Activated CD8-positive, alpha-beta memory T cell treated with anti-CD3 and anti-CD28 coated beads for 4 hours (primary cell): ENCODE measurements at regions not wholly inside any gene's neighbourhood (a gene's known extent, or its start where the extent isn't known, plus 50 kb on each side); places are given as distances from the start of the nearest gene placed in this dataset.
"Not testable (repeated sequence)": the region's sequence is repeated elsewhere in the genome, so short reads cannot be mapped to it uniquely, and the experiment has no call there.

Source experiments
- DNase-seq, 2 donors: peaks; one replicate each; pipeline ENCODE4 v3.0.0-alpha.2; 2020; ENCODE audit warnings: low read depth in 2 of 2

DNA sequence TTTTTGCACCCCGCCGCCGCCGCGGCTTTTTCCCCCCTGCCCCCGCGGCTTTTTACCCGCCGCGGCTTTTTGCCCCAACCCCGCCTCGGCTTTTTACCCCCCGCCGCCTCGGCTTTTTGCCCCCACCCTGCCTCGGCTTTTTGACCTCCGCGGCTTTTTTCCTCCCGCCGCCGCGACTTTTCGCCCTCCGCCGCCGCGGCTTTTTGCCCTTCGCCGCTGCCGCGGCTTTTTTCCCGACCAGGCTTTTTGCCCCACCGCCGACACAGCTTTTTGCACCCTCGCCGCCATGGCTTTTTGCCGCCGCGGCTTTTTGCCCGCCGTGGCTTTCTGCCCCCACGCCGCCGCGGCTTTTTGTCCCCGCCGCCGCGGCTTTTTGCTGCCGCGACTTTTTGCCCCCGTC is 137.0 kb upstream of the TP53TG3D start:
- DNase-seq = no peak

DNA sequence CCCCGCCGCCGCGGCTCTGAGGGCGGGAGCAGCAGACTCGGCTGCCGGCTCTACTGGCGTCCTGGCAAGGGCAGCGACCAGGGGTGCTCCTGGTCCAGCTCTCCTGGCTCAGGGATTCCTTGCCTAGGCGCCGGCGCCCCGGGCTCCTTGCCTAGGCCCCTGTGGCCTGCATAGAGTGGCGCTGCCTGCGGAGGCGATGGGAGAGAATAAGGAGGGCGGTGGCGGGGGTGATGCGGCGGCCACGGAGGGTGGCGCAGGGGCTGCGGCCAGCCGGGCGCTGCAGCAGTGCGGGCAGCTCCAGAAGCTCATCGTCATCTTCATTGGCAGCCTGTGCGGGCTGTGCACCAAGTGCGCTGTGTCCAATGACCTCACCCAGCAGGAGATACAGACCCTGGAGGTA is 136.6 kb upstream of the TP53TG3D start:
- not testable (repeated sequence) for DNase-seq

DNA sequence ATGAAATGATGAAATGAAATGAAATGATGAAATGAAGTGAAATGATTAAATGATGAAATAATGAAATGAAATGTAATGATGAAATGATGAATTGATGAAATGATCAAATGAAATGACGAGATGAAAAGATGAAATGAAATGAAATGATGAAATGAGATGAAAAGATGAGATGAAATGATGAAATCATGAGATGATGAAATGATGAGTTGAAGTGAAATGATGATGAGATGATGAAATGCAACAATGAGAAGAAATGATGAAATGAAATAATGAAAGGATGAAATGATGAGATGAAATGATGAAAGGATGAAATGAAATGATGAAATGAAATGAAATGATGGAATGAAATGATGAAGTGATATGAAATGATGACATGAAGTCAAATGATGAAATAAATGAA is 132.7 kb upstream of the TP53TG3D start:
- DNase-seq = not testable (repeated sequence)

DNA sequence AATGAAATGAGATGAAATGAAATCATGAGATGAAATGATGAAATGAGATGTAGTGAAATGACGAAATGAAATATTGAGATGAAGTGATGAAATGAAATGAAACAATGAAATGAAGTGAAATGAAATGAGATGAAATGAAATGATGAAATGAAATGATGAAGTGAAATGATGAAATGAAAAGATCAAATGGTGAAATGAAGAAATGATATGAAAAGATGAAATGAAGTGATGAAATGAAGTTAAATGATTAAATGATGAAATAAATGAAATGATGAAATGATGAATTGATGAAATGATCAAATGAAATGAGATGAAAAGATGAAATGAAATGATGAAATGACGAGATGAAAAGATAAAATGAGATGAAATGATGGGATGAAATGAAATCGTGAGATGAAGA is 132.3 kb upstream of the TP53TG3D start:
- DNase-seq = not testable (repeated sequence)

DNA sequence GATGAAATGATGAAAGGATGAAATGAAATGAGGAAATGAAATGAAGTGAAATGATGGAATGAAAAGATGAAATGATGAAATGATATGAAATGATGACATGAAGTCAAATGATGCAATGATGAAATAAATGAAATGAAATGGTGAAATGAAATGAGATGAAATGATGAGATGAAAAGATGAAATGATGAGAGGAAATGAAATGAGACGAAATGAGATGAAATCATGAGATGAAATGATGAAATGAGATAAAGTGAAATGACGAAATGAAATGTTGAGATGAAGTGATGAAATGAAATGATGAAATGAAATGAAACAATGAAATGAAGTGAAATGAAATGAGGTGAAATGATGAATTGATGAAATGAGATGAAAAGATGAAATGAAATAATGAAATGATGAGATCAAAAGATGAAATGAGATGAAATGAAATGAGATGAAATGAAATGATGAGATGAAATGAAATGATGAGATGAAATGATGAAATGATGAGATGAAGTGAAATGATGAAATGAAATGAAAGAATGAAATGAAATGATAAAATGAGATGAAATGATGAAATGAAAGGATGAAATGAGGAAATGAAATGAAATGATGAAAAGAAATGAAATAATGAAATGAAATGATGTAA is 131.7 kb upstream of the TP53TG3D start:
- not testable (repeated sequence) for DNase-seq

DNA sequence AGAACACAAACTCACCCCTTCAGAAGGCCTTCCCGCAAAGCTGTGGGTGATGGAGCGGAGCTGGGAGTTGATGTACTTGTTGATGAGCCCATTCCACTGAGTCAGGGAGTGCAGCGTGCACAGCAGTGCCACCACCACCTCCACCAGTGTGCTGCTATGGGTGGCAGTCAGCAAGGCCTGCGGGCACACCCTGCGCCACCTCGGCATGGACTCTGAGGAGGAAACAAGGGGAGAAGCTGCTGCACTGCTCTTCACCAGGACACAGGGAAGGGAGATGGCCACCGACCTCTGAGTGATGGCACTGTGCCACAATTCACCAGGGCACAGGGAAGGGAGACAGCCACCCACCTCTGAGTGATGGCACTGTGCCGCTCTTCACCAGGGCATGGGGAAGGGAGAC is 100.7 kb upstream of the TP53TG3D start:
- DNase-seq = not testable (repeated sequence)

DNA sequence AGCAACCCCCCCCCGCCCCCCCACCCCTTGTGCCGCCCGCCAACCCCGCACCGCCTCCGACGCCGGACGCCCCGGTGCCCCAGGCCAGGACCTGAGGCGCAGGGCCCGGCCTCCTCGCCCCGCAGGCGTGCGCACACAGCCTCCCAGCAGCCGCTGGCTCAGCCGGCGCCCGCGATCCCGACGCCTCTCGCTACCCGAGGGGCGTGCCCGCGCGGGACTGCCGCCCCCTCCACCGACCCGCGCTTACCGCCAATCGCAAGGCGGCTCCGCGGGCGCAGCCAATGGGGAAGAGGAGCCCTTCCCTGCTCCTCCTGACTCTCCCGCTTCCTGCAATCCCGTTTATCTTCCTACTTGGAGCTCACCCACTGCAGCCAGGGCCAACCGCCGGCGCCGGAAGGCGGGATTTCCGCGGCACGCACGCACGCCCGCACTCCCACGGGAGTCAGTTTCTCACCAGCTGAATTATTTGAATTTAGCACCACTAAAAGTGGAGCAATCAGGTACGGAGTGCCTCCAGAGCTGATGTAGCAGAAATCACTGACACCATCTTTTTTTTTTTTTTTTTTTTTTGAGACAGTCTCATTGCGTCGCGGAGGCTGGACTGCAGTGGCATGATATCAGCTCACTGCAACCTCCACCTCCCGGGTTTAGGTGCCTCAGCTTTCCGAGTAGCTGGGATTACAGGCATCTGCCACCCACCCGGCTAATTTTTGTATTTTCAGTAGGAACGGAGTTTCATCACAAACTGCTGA is 65.0 kb upstream of the TP53TG3D start:
- not testable (repeated sequence) for DNase-seq

DNA sequence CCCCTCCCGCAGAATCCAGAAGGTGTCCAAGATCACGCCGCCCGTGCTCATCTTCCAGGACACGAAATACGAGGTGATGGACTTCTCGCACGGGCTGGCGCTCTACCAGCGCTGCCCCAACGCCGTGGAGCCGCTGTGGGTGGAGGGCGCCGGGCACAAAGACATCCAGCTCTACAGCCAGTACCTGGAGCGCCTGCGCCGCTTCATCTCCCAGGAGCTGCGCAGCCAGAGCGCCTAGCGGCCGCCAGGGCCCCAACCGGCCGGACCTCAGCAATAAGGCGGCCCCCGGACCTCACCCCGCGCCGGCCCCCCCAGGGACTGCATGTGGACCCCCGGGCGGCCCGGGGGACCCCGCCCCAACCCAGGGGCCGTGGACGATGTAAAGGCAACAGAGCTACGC is 50.5 kb upstream of the TP53TG3D start:
- not testable (repeated sequence) for DNase-seq
